NB4 (cell line): ENCODE measurements at regions not wholly inside any gene's neighbourhood (a gene's known extent, or its start where the extent isn't known, plus 50 kb on each side); places are given as distances from the start of the nearest gene placed in this dataset.
A peak's percentile ranks its signal among the peaks of the same experiment; 100 is the strongest.

Experiments used
- MAX ChIP-seq: IDR thresholded peaks from 2 replicates; pipeline ENCODE4 v1.6.1; 2011; ENCODE audit warnings: low read depth, low read length
- POLR2A ChIP-seq: IDR thresholded peaks from 2 replicates; pipeline ENCODE4 v1.6.1; 2011; ENCODE audit warnings: mild to moderate bottlenecking; ENCODE audit not compliant: insufficient read length; ENCODE audit errors: extremely low read depth
- TF ChIP-seq, protein P1 (sequence below): IDR thresholded peaks from one replicate; pipeline ENCODE4 v1.5.1; 2012; ENCODE audit warnings: low read depth, low read length

DNA sequence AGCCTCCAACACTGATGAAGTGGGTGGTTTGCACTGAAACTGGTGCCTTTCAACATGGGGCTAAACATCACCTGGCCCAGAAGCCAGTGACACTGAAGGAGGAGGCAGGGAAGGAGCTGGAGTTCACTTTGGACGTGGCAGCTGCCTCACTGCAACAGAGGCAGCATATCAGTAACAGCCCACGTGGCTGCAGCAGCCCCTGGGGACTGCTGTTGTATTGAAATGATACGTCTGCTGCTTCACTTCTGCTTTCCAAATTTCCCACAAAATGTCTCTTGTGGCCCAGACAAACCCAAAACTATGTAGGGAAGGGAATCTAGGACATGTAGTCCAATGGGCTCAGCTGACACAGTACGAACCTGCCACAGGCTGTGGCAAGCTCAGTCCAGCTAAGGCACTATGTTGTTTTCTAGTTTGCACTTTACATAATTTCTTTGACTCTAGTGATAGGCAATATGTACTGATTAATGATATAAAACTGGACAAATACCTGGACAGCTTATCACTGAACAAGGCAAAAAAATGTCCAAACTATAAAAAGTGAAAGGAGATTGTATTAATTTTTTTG is 84.7 kb upstream of the RAPGEF2 start:
- TF ChIP-seq, protein P1, sequence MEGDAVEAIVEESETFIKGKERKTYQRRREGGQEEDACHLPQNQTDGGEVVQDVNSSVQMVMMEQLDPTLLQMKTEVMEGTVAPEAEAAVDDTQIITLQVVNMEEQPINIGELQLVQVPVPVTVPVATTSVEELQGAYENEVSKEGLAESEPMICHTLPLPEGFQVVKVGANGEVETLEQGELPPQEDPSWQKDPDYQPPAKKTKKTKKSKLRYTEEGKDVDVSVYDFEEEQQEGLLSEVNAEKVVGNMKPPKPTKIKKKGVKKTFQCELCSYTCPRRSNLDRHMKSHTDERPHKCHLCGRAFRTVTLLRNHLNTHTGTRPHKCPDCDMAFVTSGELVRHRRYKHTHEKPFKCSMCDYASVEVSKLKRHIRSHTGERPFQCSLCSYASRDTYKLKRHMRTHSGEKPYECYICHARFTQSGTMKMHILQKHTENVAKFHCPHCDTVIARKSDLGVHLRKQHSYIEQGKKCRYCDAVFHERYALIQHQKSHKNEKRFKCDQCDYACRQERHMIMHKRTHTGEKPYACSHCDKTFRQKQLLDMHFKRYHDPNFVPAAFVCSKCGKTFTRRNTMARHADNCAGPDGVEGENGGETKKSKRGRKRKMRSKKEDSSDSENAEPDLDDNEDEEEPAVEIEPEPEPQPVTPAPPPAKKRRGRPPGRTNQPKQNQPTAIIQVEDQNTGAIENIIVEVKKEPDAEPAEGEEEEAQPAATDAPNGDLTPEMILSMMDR: no peak
- TF ChIP-seq MAX: peak; percentile 60
- TF ChIP-seq POLR2A: no peak
